Endothelial cell of umbilical vein (primary cell): ENCODE measurements at regions not wholly inside any gene's neighbourhood (a gene's known extent, or its start where the extent isn't known, plus 50 kb on each side); places are given as distances from the start of the nearest gene placed in this dataset.

ENCODE experiments used
- BruUV-seq: library from RNA; stranded (reverse); fragments of 400-500 nt; replicated peaks from 2 replicates; lab custom pipeline; 2021; lab: Mats Ljungman, UMichigan
- CTCF ChIA-PET: fragments of 300-600, 350-600 bp; sonication (Branson Sonifier 250); formaldehyde crosslinking; loops from one replicate; lab custom pipeline; 2021; ENCODE audit warnings: antibody characterized with exemption, inconsistent platforms; lab: Charles Lee
- POLR2A ChIA-PET: fragments of 300-600, 350-600 bp; sonication (Branson Sonifier 250); formaldehyde crosslinking; loops from one replicate; lab custom pipeline; 2021; ENCODE audit warnings: antibody characterized with exemption, inconsistent platforms; lab: Charles Lee
- DNase-seq: peaks from one replicate; pipeline ENCODE4 v3.0.0-alpha.2; 2011; ENCODE audit warnings: low read depth, low spot score
- FAIRE-seq: peaks from 2 replicates; lab custom pipeline; 2011; peaks lifted over from hg19 to GRCh38; lab: Jason Lieb, UNC
- H2AFZ ChIP-seq: 2 replicates; pipeline ENCODE4 v1.6.0; 2012; ENCODE audit warnings: low read depth, low read length, control low read depth, inconsistent platforms
- H3K27ac ChIP-seq: 2 replicates; pipeline ENCODE4 v1.5.1; 2011; ENCODE audit warnings: low read depth, mild to moderate bottlenecking, control low read depth, low read length, moderate library complexity; ENCODE audit not compliant: insufficient read depth
- H3K27me3 ChIP-seq, 2 experiments: 2 replicates each; pipeline versions ENCODE4 v1.6.0 to v1.6.1; 2011; ENCODE audit warnings: low read length in 2 of 2, mixed read lengths in 1 of 2; ENCODE audit not compliant: control insufficient read depth in 2 of 2, insufficient read depth in 2 of 2
- H3K36me3 ChIP-seq, 2 experiments: 2 replicates in 1 of 2; 3 replicates in 1 of 2; pipeline ENCODE4 v1.5.1; 2011; ENCODE audit warnings: low read length in 2 of 2, mild to moderate bottlenecking in 1 of 2, moderate library complexity in 1 of 2; ENCODE audit not compliant: control insufficient read depth in 2 of 2, insufficient read depth in 2 of 2; ENCODE audit errors: extremely low read depth in 1 of 2
- H3K4me1 ChIP-seq: 3 replicates; pipeline ENCODE4 v1.5.1; 2011; ENCODE audit warnings: mild to moderate bottlenecking, low read length; ENCODE audit not compliant: control insufficient read depth, insufficient read depth; ENCODE audit errors: extremely low read depth
- H3K4me2 ChIP-seq: 2 replicates; pipeline ENCODE4 v1.6.1; 2011; ENCODE audit warnings: low read length, control low read depth, mixed read lengths; ENCODE audit not compliant: insufficient read depth
- H3K4me3 ChIP-seq, 3 experiments: fragments of 200-600 bp in 1 of 3; sonication (generic), shearing (Covaris generic) in 1 of 3; replicated peaks in 1 of 3; 2 replicates each; pipeline ENCODE4 v1.5.1; 2011 to 2016; ENCODE audit warnings: control low read depth in 3 of 3, low read length in 3 of 3, mild to moderate bottlenecking in 2 of 3, inconsistent platforms in 1 of 3, low read depth in 1 of 3, moderate library complexity in 1 of 3; ENCODE audit not compliant: insufficient read depth in 1 of 3
- H3K79me2 ChIP-seq: 2 replicates; pipeline ENCODE4 v1.6.0; 2012; ENCODE audit warnings: low read length, inconsistent platforms; ENCODE audit not compliant: control insufficient read depth, insufficient read depth
- H3K9ac ChIP-seq: replicated peaks from 2 replicates; pipeline ENCODE3; 2011; ENCODE audit warnings: low read length, control low read depth; ENCODE audit not compliant: insufficient read depth; ENCODE audit errors: extremely low read depth
- H3K9me1 ChIP-seq: replicated peaks from 3 replicates; pipeline ENCODE4 v1.6.0; 2011; ENCODE audit warnings: mild to moderate bottlenecking, low read length; ENCODE audit not compliant: control insufficient read depth, insufficient read depth; ENCODE audit errors: extremely low read depth
- H3K9me3 ChIP-seq: replicated peaks from 2 replicates; pipeline ENCODE4 v1.5.1; 2012; ENCODE audit warnings: low read length, inconsistent platforms; ENCODE audit not compliant: control insufficient read depth, insufficient read depth
- H4K20me1 ChIP-seq: replicated peaks from 2 replicates; pipeline ENCODE3; 2011; ENCODE audit warnings: mild to moderate bottlenecking, low read length; ENCODE audit not compliant: control insufficient read depth, insufficient read depth; ENCODE audit errors: extremely low read depth
- EZH2 ChIP-seq: IDR thresholded peaks from 2 replicates; pipeline ENCODE4 v1.6.1; 2012; ENCODE audit warnings: borderline replicate concordance, low read depth, mild to moderate bottlenecking, moderate library complexity, low read length, inconsistent platforms; ENCODE audit not compliant: severe bottlenecking
- FOS ChIP-seq: IDR thresholded peaks from 2 replicates; pipeline ENCODE4 v1.6.1; 2011; ENCODE audit warnings: mild to moderate bottlenecking, low read length, moderate library complexity, borderline replicate concordance; ENCODE audit not compliant: insufficient read depth
- GATA2 ChIP-seq: IDR thresholded peaks from 2 replicates; pipeline ENCODE4 v1.7.0; 2011; ENCODE audit warnings: low read depth, mild to moderate bottlenecking, moderate library complexity, mixed read lengths, low read length; ENCODE audit not compliant: insufficient read length, insufficient read depth
- MAX ChIP-seq: IDR thresholded peaks from 2 replicates; pipeline ENCODE4 v1.6.1; 2011; ENCODE audit not compliant: insufficient read depth, insufficient read length
- MYC ChIP-seq: IDR thresholded peaks from one replicate; pipeline ENCODE4 v1.6.1; 2011; ENCODE audit warnings: mild to moderate bottlenecking, low read depth, low read length
- POLR2A ChIP-seq: IDR thresholded peaks from 2 replicates; pipeline ENCODE4 v1.6.1; 2012; ENCODE audit warnings: low read depth, mild to moderate bottlenecking, control low read depth, low read length
- POLR2AphosphoS5 ChIP-seq: IDR thresholded peaks from 2 replicates; pipeline ENCODE4 v1.6.1; 2012; ENCODE audit warnings: low read depth, mild to moderate bottlenecking, control low read depth, low read length, moderate library complexity; ENCODE audit not compliant: insufficient read depth
- dilution Hi-C: fragments of 300-500 bp; cut with MboI; formaldehyde crosslinking; loops from one replicate; pipeline ENCODE4 v1.15.0; 2019; ENCODE audit warnings: low sequenced_read_pairs; ENCODE audit not compliant: extremely low pct_ligation_motif_present
- intact Hi-C: fragments of 100-400 bp; cut with micrococcal nuclease; formaldehyde crosslinking; loops from one replicate; pipeline ENCODE4 v1.10.0; 2022
- TF ChIP-seq, protein P1 (sequence below), 2 donors: IDR thresholded peaks; 1 replicate in 1 of 2; 2 replicates in 1 of 2; pipeline ENCODE4 v1.5.1; 2011; ENCODE audit warnings: low read length in 2 of 2, mild to moderate bottlenecking in 2 of 2, moderate library complexity in 2 of 2, control low read depth in 1 of 2, inconsistent platforms in 1 of 2, low read depth in 1 of 2; ENCODE audit not compliant: insufficient read depth in 1 of 2; ENCODE audit errors: extremely low read depth in 1 of 2

GRCh38 chr4:163808011-163808410, 313.5 kb downstream of the TMA16 start:
- POLR2A ChIA-PET = no interaction called here

DNA sequence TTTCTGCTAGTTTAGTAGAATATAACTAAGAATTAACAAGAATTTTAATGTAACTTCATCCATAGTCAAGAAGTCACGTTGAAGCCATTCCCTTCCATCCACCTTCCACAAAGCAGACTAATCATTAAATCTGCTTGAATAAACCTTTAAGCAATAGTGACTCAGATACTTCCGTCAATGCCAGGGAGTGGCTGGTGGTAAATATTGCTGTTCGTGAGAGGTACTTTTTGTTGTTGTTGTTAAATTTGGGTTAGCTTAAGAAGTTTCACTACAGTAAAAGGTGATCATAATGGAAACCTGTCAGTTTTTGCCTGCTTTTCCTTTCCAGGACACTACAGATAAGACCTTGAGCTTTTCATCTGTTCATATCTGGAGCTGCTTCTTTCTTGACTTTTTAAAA, 316.3 kb downstream of the TMA16 start:
- no peaks in the 10 kb centered on the region for H3K27me3 ChIP-seq
- H3K79me2 ChIP-seq = no peaks in the 10 kb centered on the region
- DNase-seq = no peak
- H3K27ac ChIP-seq = no peak overlapping the region
- no TSS peak for BruUV-seq
- intact Hi-C loops = no loop called here
- no peak for TF ChIP-seq POLR2A
- TF ChIP-seq GATA2 = no peak
- TF ChIP-seq POLR2AphosphoS5 = no peak
- TF ChIP-seq, protein P1, sequence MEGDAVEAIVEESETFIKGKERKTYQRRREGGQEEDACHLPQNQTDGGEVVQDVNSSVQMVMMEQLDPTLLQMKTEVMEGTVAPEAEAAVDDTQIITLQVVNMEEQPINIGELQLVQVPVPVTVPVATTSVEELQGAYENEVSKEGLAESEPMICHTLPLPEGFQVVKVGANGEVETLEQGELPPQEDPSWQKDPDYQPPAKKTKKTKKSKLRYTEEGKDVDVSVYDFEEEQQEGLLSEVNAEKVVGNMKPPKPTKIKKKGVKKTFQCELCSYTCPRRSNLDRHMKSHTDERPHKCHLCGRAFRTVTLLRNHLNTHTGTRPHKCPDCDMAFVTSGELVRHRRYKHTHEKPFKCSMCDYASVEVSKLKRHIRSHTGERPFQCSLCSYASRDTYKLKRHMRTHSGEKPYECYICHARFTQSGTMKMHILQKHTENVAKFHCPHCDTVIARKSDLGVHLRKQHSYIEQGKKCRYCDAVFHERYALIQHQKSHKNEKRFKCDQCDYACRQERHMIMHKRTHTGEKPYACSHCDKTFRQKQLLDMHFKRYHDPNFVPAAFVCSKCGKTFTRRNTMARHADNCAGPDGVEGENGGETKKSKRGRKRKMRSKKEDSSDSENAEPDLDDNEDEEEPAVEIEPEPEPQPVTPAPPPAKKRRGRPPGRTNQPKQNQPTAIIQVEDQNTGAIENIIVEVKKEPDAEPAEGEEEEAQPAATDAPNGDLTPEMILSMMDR (IDR thresholded peaks at IDR 0.05; ENCODE audit: extremely low read depth in 1 of 2, insufficient read depth in 1 of 2, low read depth in 1 of 2, low read length in 2 of 2) = no peak
- no peak for TF ChIP-seq MYC
- TF ChIP-seq EZH2 = no peak
- TF ChIP-seq FOS = no peak
- H2AFZ ChIP-seq = no peak overlapping the region
- peaks cover 2% of the 10 kb centered on the region for H3K9me3 ChIP-seq
- dilution Hi-C loops = no loop called here
- ChIA-PET POLR2A (no interaction called here), CTCF (no interaction called here)
- no peaks in the 10 kb centered on the region for H3K9me1 ChIP-seq
- no peaks in the 10 kb centered on the region for H3K4me1 ChIP-seq
- H4K20me1 ChIP-seq = no peaks in the 10 kb centered on the region
- no peak overlapping the region for H3K9ac ChIP-seq
- H3K4me2 ChIP-seq = no peak overlapping the region
- H3K4me3 ChIP-seq = no peak overlapping the region
- H3K36me3 ChIP-seq = no peaks in the 10 kb centered on the region
- FAIRE-seq = no peak

More at GRCh38 chr4:163808011-163808410, 313.5 kb downstream of the TMA16 start:
- FAIRE-seq = no peak
- no peak overlapping the region for H2AFZ ChIP-seq
- H3K4me1 ChIP-seq = no peaks in the 10 kb centered on the region
- CTCF ChIA-PET = no interaction called here
- peaks cover 2% of the 10 kb centered on the region for H3K9me3 ChIP-seq
- dilution Hi-C loops (no loop called here), intact Hi-C loops (no loop called here)
- BruUV-seq = no TSS peak
- no peaks in the 10 kb centered on the region for H3K79me2 ChIP-seq
- no peak overlapping the region for H3K27ac ChIP-seq
- no peak overlapping the region for H3K9ac ChIP-seq
- no peak for DNase-seq
- no peaks in the 10 kb centered on the region for H4K20me1 ChIP-seq
- no peaks in the 10 kb centered on the region for H3K27me3 ChIP-seq
- no peak overlapping the region for H3K4me2 ChIP-seq
- TF ChIP-seq MAX = no peak
- TF ChIP-seq MYC = no peak
- TF ChIP-seq GATA2 = no peak
- no peaks in the 10 kb centered on the region for H3K9me1 ChIP-seq
- H3K36me3 ChIP-seq = no peaks in the 10 kb centered on the region
- H3K4me3 ChIP-seq = no peak overlapping the region
